ENCODE measurements at regions not wholly inside any gene's neighbourhood (a gene's known extent, or its start where the extent isn't known, plus 50 kb on each side); places are given as distances from the start of the nearest gene placed in this dataset.

GRCh38 chr10:133003188-133003587 is 60.8 kb upstream of the CFAP46 start:
- DNase-seq: no peak

GRCh38 chr10:133002685-133003084 is 60.3 kb upstream of the CFAP46 start:
- no peak for DNase-seq

- DNase-seq: no peak
Measured at GRCh38 chr10:133001114-133001513, 58.7 kb upstream of the CFAP46 start.

- no peak for DNase-seq
Measured at GRCh38 chr10:133000648-133001047, 58.3 kb upstream of the CFAP46 start.

- no peak for DNase-seq
Measured at GRCh38 chr10:132997517-132998265, 55.3 kb upstream of the CFAP46 start.

- no peak for DNase-seq
Measured at GRCh38 chr10:132996603-132997343, 54.4 kb upstream of the CFAP46 start.

- no peak for DNase-seq
Measured at GRCh38 chr10:132995909-132996602, 53.7 kb upstream of the CFAP46 start.

GRCh38 chr10:132994811-132995210 is 52.4 kb upstream of the CFAP46 start:
- no peak for DNase-seq

GRCh38 chr10:132994185-132994796 is 51.9 kb upstream of the CFAP46 start:
- DNase-seq: no peak

- no peak for DNase-seq
Measured at GRCh38 chr10:132993271-132994184, 51.2 kb upstream of the CFAP46 start.

- no peak for DNase-seq
Measured at GRCh38 chr10:132992433-132993215, 50.3 kb upstream of the CFAP46 start.

Data from CD4-positive, alpha-beta T cell treated with Interleukin-17A for 1 hour (primary cell).